Activated CD4-positive, alpha-beta T cell treated with anti-CD3 and anti-CD28 coated beads for 36 hours (primary cell): ENCODE measurements at regions not wholly inside any gene's neighbourhood (a gene's known extent, or its start where the extent isn't known, plus 50 kb on each side); places are given as distances from the start of the nearest gene placed in this dataset.

Experiments used
- ATAC-seq: fragments of 200-7000 bp; cut with Tn5 transposase; one replicate; pipeline ENCODE4 v1.10.0; 2021; ENCODE audit warnings: mild to moderate bottlenecking, moderate library complexity
- CTCF ChIA-PET: fragments of 350-600 bp; sonication (Branson Sonifier 250); formaldehyde crosslinking; loops from one replicate; lab custom pipeline; 2021; ENCODE audit warnings: antibody characterized with exemption; lab: Charles Lee
- POLR2A ChIA-PET: fragments of 350-600 bp; sonication (Branson Sonifier 250); formaldehyde crosslinking; loops from one replicate; lab custom pipeline; 2021; ENCODE audit warnings: antibody characterized with exemption, inconsistent platforms; lab: Charles Lee
- DNase-seq: peaks from one replicate; pipeline ENCODE4 v3.0.0-alpha.2; 2020
- H3K27ac Mint-ChIP-seq: one replicate; pipeline ENCODE4 v1.8.0; 2021; ENCODE audit warnings: mixed read lengths
- H3K27me3 Mint-ChIP-seq: one replicate; pipeline ENCODE4 v1.8.0; 2021; ENCODE audit warnings: mixed read lengths
- H3K36me3 Mint-ChIP-seq: one replicate; pipeline ENCODE4 v1.8.0; 2021; ENCODE audit warnings: low read depth, mixed read lengths
- H3K4me1 Mint-ChIP-seq: one replicate; pipeline ENCODE4 v1.8.0; 2021; ENCODE audit warnings: mixed read lengths
- H3K4me3 Mint-ChIP-seq: one replicate; pipeline ENCODE4 v1.8.0; 2021; ENCODE audit warnings: mild to moderate bottlenecking, moderate library complexity, mixed read lengths
- H3K9me3 Mint-ChIP-seq: one replicate; pipeline ENCODE4 v1.8.0; 2021; ENCODE audit warnings: low read depth, mixed read lengths
- intact Hi-C, 2 experiments: fragments of 100-400 bp; cut with DNase I in 1 of 2; cut with micrococcal nuclease in 1 of 2; formaldehyde crosslinking; loops; one replicate each; pipeline versions ENCODE4 v1.14.2 to v1.15.1; 2022 to 2024; cut with DNase I, micrococcal nuclease

GRCh38 chr6:166106076-166106686 is 61.5 kb downstream of the TBXT start:
- Mint-ChIP-seq H3K36me3 (no peaks in the 10 kb centered on the region), H3K27ac (no peak overlapping the region), H3K4me1 (peaks cover 3% of the 10 kb centered on the region), H3K4me3 (no peak overlapping the region), H3K9me3 (peaks cover 7% of the 10 kb centered on the region), H3K27me3 (peaks cover 9% of the 10 kb centered on the region)
- DNase-seq = peak; percentile 84
- ChIA-PET CTCF (interaction anchor here (0.6 to 2.1 kb wide), 11 partner anchors 8 to 221 kb away, joined by 3 to 14 read pairs (median 4); no protein-coding TSS in a partner anchor), POLR2A (interaction anchor here (0.7 kb wide), 1 partner anchor 304 kb away, joined by 3 read pairs; no protein-coding TSS in a partner anchor)
- intact Hi-C loops = loop anchor here (1.0 to 5.0 kb wide), 4 partner anchors 221 to 669 kb away; no protein-coding TSS in a partner anchor
- ATAC-seq = peak; percentile 83

GRCh38 chr6:166105341-166106075 is 62.1 kb downstream of the TBXT start:
- Mint-ChIP-seq H3K27ac (no peak overlapping the region), H3K9me3 (peaks cover 13% of the 10 kb centered on the region), H3K36me3 (no peaks in the 10 kb centered on the region), H3K4me1 (peaks cover 3% of the 10 kb centered on the region), H3K4me3 (no peak overlapping the region), H3K27me3 (peaks cover 9% of the 10 kb centered on the region)
- ChIA-PET CTCF (interaction anchor here (0.6 to 2.1 kb wide), 8 partner anchors 8 to 221 kb away, joined by 3 to 14 read pairs (median 4); no protein-coding TSS in a partner anchor), POLR2A (interaction anchor here (0.7 kb wide), 1 partner anchor 304 kb away, joined by 3 read pairs; no protein-coding TSS in a partner anchor)
- ATAC-seq (peak; percentile 68), DNase-seq (peak; percentile 35)
- intact Hi-C loops = loop anchor here (1.0 to 5.0 kb wide), 4 partner anchors 220 to 668 kb away; no protein-coding TSS in a partner anchor

GRCh38 chr6:166104872-166105271 is 62.8 kb downstream of the TBXT start:
- ChIA-PET POLR2A (no interaction called here), CTCF (interaction anchor here (2.1 kb wide), 1 partner anchor 220 kb away, joined by 14 read pairs; no protein-coding TSS in a partner anchor)
- H3K9me3 Mint-ChIP-seq = peaks cover 14% of the 10 kb centered on the region
- no peak overlapping the region for H3K4me3 Mint-ChIP-seq
- H3K27ac Mint-ChIP-seq = no peak overlapping the region
- no peaks in the 10 kb centered on the region for H3K36me3 Mint-ChIP-seq
- ATAC-seq (no peak), DNase-seq (no peak)
- intact Hi-C loops = loop anchor here in 1 of 2 experiments (5.0 kb wide), 1 partner anchor 668 kb away; no protein-coding TSS in a partner anchor
- peaks cover 3% of the 10 kb centered on the region for H3K4me1 Mint-ChIP-seq
- peaks cover 9% of the 10 kb centered on the region for H3K27me3 Mint-ChIP-seq

GRCh38 chr6:166104107-166104506 is 63.5 kb downstream of the TBXT start:
- Mint-ChIP-seq H3K27ac (no peak overlapping the region), H3K27me3 (peaks cover 12% of the 10 kb centered on the region), H3K36me3 (no peaks in the 10 kb centered on the region), H3K4me1 (peaks cover 3% of the 10 kb centered on the region), H3K9me3 (peaks cover 14% of the 10 kb centered on the region), H3K4me3 (no peak overlapping the region)
- no peak for DNase-seq
- intact Hi-C loops = no loop called here
- no peak for ATAC-seq
- CTCF ChIA-PET = interaction anchor here (1.1 to 1.2 kb wide), 2 partner anchors 219 to 362 kb away, joined by 3 read pairs; no protein-coding TSS in a partner anchor
- POLR2A ChIA-PET = no interaction called here

- H3K36me3 Mint-ChIP-seq = no peaks in the 10 kb centered on the region
- ATAC-seq (no peak), DNase-seq (no peak)
- H3K4me1 Mint-ChIP-seq = peaks cover 3% of the 10 kb centered on the region
- no peak overlapping the region for H3K27ac Mint-ChIP-seq
- peaks cover 14% of the 10 kb centered on the region for H3K9me3 Mint-ChIP-seq
- H3K27me3 Mint-ChIP-seq = peaks cover 22% of the 10 kb centered on the region
- intact Hi-C loops = no loop called here
- H3K4me3 Mint-ChIP-seq = no peak overlapping the region
- ChIA-PET POLR2A (no interaction called here), CTCF (no interaction called here)
Observed at GRCh38 chr6:166101819-166102419, 65.7 kb downstream of the TBXT start.

GRCh38 chr6:166097914-166098522 is 69.6 kb downstream of the TBXT start:
- DNase-seq (peak; percentile 77), ATAC-seq (peak; percentile 74)
- intact Hi-C loops = loop anchor here (1.0 to 2.0 kb wide), 2 partner anchors 213 kb away; no protein-coding TSS in a partner anchor
- peaks cover 14% of the 10 kb centered on the region for H3K9me3 Mint-ChIP-seq
- H3K4me1 Mint-ChIP-seq = no peaks in the 10 kb centered on the region
- peaks cover 32% of the 10 kb centered on the region for H3K27me3 Mint-ChIP-seq
- no peak overlapping the region for H3K4me3 Mint-ChIP-seq
- no peaks in the 10 kb centered on the region for H3K36me3 Mint-ChIP-seq
- ChIA-PET CTCF (interaction anchor here (0.6 to 1.4 kb wide), 5 partner anchors 8 to 301 kb away, joined by 3 to 4 read pairs (median 3); no protein-coding TSS in a partner anchor), POLR2A (no interaction called here)
- no peak overlapping the region for H3K27ac Mint-ChIP-seq

GRCh38 chr6:166087852-166088251 is 79.8 kb downstream of the TBXT start:
- intact Hi-C loops = no loop called here
- peaks cover 9% of the 10 kb centered on the region for H3K27me3 Mint-ChIP-seq
- H3K9me3 Mint-ChIP-seq = no peaks in the 10 kb centered on the region
- ChIA-PET CTCF (no interaction called here), POLR2A (no interaction called here)
- H3K4me3 Mint-ChIP-seq = no peak overlapping the region
- H3K4me1 Mint-ChIP-seq = no peaks in the 10 kb centered on the region
- H3K36me3 Mint-ChIP-seq = no peaks in the 10 kb centered on the region
- no peak overlapping the region for H3K27ac Mint-ChIP-seq
- ATAC-seq (no peak), DNase-seq (no peak)

- intact Hi-C loops = no loop called here
- DNase-seq (no peak), ATAC-seq (no peak)
- Mint-ChIP-seq H3K27ac (no peak overlapping the region), H3K4me3 (no peak overlapping the region), H3K36me3 (no peaks in the 10 kb centered on the region), H3K4me1 (no peaks in the 10 kb centered on the region), H3K27me3 (peaks cover 9% of the 10 kb centered on the region), H3K9me3 (no peaks in the 10 kb centered on the region)
- ChIA-PET CTCF (no interaction called here), POLR2A (no interaction called here)
Observed at GRCh38 chr6:166087246-166087645, 80.4 kb downstream of the TBXT start.

- Mint-ChIP-seq H3K9me3 (no peaks in the 10 kb centered on the region), H3K27ac (no peak overlapping the region), H3K27me3 (peaks cover 3% of the 10 kb centered on the region), H3K36me3 (no peaks in the 10 kb centered on the region), H3K4me1 (no peaks in the 10 kb centered on the region), H3K4me3 (no peak overlapping the region)
- CTCF ChIA-PET = no interaction called here
- POLR2A ChIA-PET = no interaction called here
- no peak for ATAC-seq
- intact Hi-C loops = no loop called here
- DNase-seq = no peak
Observed at GRCh38 chr6:166085500-166085899, 82.2 kb downstream of the TBXT start.

GRCh38 chr6:166084951-166085350 is 82.7 kb downstream of the TBXT start:
- POLR2A ChIA-PET = no interaction called here
- intact Hi-C loops = no loop called here
- H3K4me1 Mint-ChIP-seq = no peaks in the 10 kb centered on the region

GRCh38 chr6:166079841-166080240 is 87.8 kb downstream of the TBXT start:
- Mint-ChIP-seq H3K4me3 (no peak overlapping the region), H3K27ac (no peak overlapping the region), H3K36me3 (no peaks in the 10 kb centered on the region), H3K4me1 (no peaks in the 10 kb centered on the region), H3K27me3 (no peaks in the 10 kb centered on the region), H3K9me3 (no peaks in the 10 kb centered on the region)
- no peak for DNase-seq
- ATAC-seq = no peak
- intact Hi-C loops = no loop called here
- POLR2A ChIA-PET = no interaction called here
- CTCF ChIA-PET = no interaction called here

More at GRCh38 chr6:166084951-166085350, 82.7 kb downstream of the TBXT start:
- CTCF ChIA-PET = no interaction called here
- Mint-ChIP-seq H3K4me3 (no peak overlapping the region), H3K9me3 (no peaks in the 10 kb centered on the region), H3K27me3 (peaks cover 3% of the 10 kb centered on the region), H3K36me3 (no peaks in the 10 kb centered on the region), H3K27ac (no peak overlapping the region)
- DNase-seq (no peak), ATAC-seq (no peak)
